ENCODE measurements at regions not wholly inside any gene's neighbourhood (a gene's known extent, or its start where the extent isn't known, plus 50 kb on each side); places are given as distances from the start of the nearest gene placed in this dataset.

DNA sequence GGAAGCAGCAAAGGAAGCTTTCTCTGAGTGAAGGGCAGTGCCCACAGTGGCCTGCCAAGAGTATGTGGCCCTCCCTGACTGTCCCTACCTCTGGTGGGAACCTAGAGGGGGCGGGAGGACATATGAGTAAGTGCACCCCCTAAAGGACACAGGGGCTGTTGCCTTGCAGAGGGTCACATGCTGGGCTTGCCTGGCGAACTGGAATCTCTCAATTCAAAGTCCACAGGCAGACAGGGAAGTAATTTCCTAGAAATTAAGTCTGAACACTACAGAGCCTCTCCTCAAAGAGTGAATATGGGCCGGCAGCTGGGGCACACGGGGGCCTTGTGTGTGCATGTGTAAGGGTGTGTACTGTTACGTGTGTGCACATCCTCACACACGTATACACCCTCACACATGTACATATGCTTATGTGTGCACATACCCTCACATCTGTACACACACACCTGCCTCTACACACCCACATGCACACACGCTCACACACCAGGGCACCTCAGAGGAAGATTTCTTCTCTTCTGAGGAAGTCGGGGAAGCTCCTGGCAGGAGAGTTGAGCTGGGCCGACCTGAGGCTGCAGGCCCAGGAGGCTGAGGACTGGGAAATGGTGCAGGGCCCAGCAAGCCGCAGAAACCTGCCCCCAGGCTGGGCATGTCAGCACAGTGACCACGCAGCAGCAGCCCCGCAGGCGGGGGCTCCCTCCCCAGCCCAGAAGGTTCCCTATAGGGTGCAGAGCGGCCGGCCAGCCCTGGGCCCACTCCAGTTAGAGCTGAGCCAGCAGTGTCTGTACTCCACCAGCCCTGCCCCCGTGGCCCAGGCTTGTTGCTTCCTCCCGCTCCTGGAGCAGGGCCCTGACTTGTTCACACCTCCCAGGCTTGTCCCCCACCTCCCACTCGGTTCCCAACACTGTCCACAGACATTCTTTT is 77.4 kb upstream of the TAF1B start:
- Histone ChIP-seq H3K4me1 (ENCODE audit: control insufficient read depth in 3 of 3, insufficient read depth in 2 of 3, low read depth in 1 of 3, low read length in 2 of 3) (peaks cover 0 to 76% (median 2%) of the 10 kb centered on the region in 3 donors), H3K36me3 (ENCODE audit: control insufficient read depth in 3 of 3, insufficient read depth in 2 of 3, low read depth in 1 of 3, low read length in 3 of 3) (no peaks in the 10 kb centered on the region), H3K9me3 (ENCODE audit: control insufficient read depth in 2 of 2, insufficient read depth in 1 of 2, low read depth in 1 of 2, low read length in 1 of 2) (no peaks in the 10 kb centered on the region), H3K27ac (ENCODE audit: low read depth in 1 of 3, low read length in 2 of 3) (peak overlapping the region in 2 of 3 donors; percentile 67 to 95), H3K4me3 (ENCODE audit: low read depth in 1 of 3, low read length in 3 of 3) (no peak overlapping the region), H3K27me3 (ENCODE audit: control insufficient read depth in 3 of 3, insufficient read depth in 3 of 3, low read length in 3 of 3) (no peaks in the 10 kb centered on the region)
- WGBS, 3 donors: 63 to 76% (median 65%) methylated on average over 17 to 18 of the region's 18 CpGs
- no peak for FAIRE-seq
- no peak for DNase-seq

DNA sequence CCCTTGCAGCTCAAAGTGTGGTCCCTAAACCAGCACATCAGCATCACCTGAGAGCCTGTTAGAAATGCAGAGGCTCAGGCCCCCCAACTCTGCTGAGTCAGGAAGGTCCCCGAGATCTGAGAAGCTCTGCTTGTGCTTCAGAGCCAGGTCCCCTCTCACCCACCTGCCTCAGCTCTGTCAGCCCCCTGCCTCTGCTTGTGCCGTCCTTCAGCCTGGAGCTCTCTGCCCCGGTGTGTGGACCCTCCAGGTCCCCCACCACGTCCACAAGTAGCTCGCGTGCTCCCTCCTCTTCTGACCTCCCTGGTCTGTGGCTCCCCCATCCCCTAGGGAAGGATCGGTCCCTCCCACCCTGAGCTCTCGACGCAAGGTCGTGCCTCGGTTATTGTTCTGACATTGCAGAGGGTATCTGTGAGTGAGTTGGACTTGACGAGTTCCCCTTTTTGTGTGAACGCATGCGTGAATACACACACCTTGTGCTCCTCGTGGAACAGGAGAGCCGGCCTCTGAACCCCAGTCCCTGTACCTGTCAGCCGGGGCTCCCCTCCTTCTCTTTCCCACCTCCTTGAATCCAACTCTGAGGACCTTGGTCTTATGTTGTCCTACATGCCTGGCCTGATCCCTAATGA is 75.5 kb upstream of the TAF1B start:
- Histone ChIP-seq H3K4me1 (ENCODE audit: control insufficient read depth in 3 of 3, insufficient read depth in 2 of 3, low read depth in 1 of 3, low read length in 2 of 3) (peaks cover 0 to 82% (median 2%) of the 10 kb centered on the region in 3 donors), H3K27me3 (ENCODE audit: control insufficient read depth in 3 of 3, insufficient read depth in 3 of 3, low read length in 3 of 3) (no peaks in the 10 kb centered on the region), H3K27ac (ENCODE audit: low read depth in 1 of 3, low read length in 2 of 3) (peak overlapping the region in 1 of 3 donors; percentile 95), H3K36me3 (ENCODE audit: control insufficient read depth in 3 of 3, insufficient read depth in 2 of 3, low read depth in 1 of 3, low read length in 3 of 3) (no peaks in the 10 kb centered on the region), H3K9me3 (ENCODE audit: control insufficient read depth in 2 of 2, insufficient read depth in 1 of 2, low read depth in 1 of 2, low read length in 1 of 2) (no peaks in the 10 kb centered on the region), H3K4me3 (ENCODE audit: low read depth in 1 of 3, low read length in 3 of 3) (no peak overlapping the region)
- no peak for FAIRE-seq
- DNase-seq: no peak
- WGBS, 3 donors: 54 to 79% (median 62%) methylated on average over 17 of the region's 17 CpGs

DNA sequence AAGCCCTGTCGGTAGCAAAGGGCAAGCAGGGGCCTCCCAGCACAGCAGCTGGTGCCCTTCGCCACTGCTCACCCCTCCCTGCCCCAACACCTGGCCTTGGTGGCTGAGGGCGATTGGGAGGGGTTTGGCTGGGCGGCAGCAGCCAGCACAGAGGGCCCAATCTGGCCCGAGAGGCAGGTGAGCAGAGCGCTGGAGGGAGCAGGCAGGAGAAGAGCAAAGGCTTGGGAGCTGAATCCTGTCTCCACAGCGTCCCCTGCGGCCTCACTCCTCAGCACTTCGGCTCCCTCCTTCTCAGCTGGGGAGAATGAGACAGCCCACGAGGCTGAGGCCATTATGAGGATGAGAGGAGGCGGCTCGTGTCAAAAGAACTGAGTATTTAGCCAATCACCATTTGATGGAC is 74.9 kb upstream of the TAF1B start:
- Histone ChIP-seq H3K9me3 (ENCODE audit: control insufficient read depth in 2 of 2, insufficient read depth in 1 of 2, low read depth in 1 of 2, low read length in 1 of 2) (no peaks in the 10 kb centered on the region), H3K36me3 (ENCODE audit: control insufficient read depth in 3 of 3, insufficient read depth in 2 of 3, low read depth in 1 of 3, low read length in 3 of 3) (no peaks in the 10 kb centered on the region), H3K4me1 (ENCODE audit: control insufficient read depth in 3 of 3, insufficient read depth in 2 of 3, low read depth in 1 of 3, low read length in 2 of 3) (peaks cover 0 to 80% (median 2%) of the 10 kb centered on the region in 3 donors), H3K27me3 (ENCODE audit: control insufficient read depth in 3 of 3, insufficient read depth in 3 of 3, low read length in 3 of 3) (no peaks in the 10 kb centered on the region), H3K4me3 (ENCODE audit: low read depth in 1 of 3, low read length in 3 of 3) (no peak overlapping the region), H3K27ac (ENCODE audit: low read depth in 1 of 3, low read length in 2 of 3) (peak overlapping the region in 1 of 3 donors; percentile 95)
- WGBS, 3 donors: 13 to 56% (median 29%) methylated on average over 12 of the region's 12 CpGs
- no peak for FAIRE-seq
- DNase-seq: peak; percentile 68 to 83

DNA sequence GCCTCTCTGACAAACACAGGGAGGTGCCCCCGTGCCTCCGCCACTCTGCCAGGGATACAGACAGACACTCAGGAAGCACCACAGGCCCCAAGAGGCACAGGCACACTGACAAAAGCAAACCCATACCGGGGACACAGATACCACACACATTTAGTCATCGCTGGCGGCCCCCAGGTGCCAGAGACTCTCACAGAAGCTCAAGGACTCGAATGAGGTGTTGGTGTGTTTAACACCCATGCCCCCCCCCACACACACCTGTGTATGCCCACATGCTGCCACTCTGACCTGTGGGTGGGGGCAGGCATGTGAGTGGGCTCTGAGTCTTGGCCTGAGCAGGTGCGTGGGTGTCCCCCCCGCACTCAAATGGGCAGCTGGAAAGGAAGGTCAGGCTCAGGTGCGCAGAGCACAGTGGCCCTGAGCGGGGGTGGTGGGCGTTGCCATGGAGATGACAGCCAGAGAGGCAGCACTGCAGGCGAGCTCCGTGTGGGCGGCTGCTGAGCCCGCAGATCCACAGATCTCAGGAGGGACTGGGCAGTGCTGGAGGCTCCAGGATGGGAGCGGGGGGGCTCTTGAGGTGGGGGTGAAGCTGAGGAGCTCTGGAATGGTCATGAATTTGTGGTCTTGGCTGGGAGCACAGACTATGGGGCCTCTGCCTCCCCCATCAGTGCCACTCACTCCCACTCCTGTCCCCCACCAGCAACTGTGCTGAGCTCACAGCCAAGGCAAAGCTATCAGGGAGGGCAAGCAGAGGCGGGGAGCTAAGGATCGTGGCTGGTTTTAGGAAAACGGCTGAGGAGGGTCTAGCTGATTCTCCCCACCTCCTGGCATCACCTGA is 73.9 kb upstream of the TAF1B start:
- FAIRE-seq (no peak), DNase-seq (no peak)
- no peaks in the 10 kb centered on the region for H3K9me3 ChIP-seq (ENCODE audit: control insufficient read depth in 2 of 2, insufficient read depth in 1 of 2, low read depth in 1 of 2, low read length in 1 of 2)
- peaks cover 0 to 80% (median 2%) of the 10 kb centered on the region in 3 donors for H3K4me1 ChIP-seq (ENCODE audit: control insufficient read depth in 3 of 3, insufficient read depth in 2 of 3, low read depth in 1 of 3, low read length in 2 of 3)
- H3K4me3 ChIP-seq (ENCODE audit: low read depth in 1 of 3, low read length in 3 of 3): no peak overlapping the region
- no peak overlapping the region for H3K27ac ChIP-seq (ENCODE audit: low read depth in 1 of 3, low read length in 2 of 3)
- 61 to 72% (median 65%) methylated on average over 19 of the region's 19 CpGs for WGBS, 3 donors
- no peaks in the 10 kb centered on the region for H3K27me3 ChIP-seq (ENCODE audit: control insufficient read depth in 3 of 3, insufficient read depth in 3 of 3, low read length in 3 of 3)
- H3K36me3 ChIP-seq (ENCODE audit: control insufficient read depth in 3 of 3, insufficient read depth in 2 of 3, low read depth in 1 of 3, low read length in 3 of 3): no peaks in the 10 kb centered on the region

DNA sequence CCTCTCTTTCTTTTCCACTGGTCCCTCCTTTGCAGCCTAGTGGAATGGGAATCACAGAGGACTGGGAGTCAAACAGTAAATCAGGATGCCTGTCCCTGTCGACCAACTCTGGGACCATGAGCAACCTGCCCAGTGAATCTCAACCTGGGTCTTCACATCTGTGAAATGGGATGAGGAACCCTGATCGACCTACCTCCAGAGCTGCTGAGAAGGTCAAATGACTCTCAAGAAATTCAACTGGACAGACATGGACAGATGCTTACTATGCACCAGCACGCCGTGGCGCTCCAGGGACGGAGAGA is 73.3 kb upstream of the TAF1B start:
- Histone ChIP-seq H3K27me3 (ENCODE audit: control insufficient read depth in 3 of 3, insufficient read depth in 3 of 3, low read length in 3 of 3) (no peaks in the 10 kb centered on the region), H3K4me1 (ENCODE audit: control insufficient read depth in 3 of 3, insufficient read depth in 2 of 3, low read depth in 1 of 3, low read length in 2 of 3) (peaks cover 0 to 74% (median 2%) of the 10 kb centered on the region in 3 donors), H3K27ac (ENCODE audit: low read depth in 1 of 3, low read length in 2 of 3) (no peak overlapping the region), H3K9me3 (ENCODE audit: control insufficient read depth in 2 of 2, insufficient read depth in 1 of 2, low read depth in 1 of 2, low read length in 1 of 2) (no peaks in the 10 kb centered on the region), H3K4me3 (ENCODE audit: low read depth in 1 of 3, low read length in 3 of 3) (no peak overlapping the region), H3K36me3 (ENCODE audit: control insufficient read depth in 3 of 3, insufficient read depth in 2 of 3, low read depth in 1 of 3, low read length in 3 of 3) (no peaks in the 10 kb centered on the region)
- 61 to 68% (median 65%) methylated on average over 6 of the region's 6 CpGs for WGBS, 3 donors
- no peak for FAIRE-seq
- no peak for DNase-seq

DNA sequence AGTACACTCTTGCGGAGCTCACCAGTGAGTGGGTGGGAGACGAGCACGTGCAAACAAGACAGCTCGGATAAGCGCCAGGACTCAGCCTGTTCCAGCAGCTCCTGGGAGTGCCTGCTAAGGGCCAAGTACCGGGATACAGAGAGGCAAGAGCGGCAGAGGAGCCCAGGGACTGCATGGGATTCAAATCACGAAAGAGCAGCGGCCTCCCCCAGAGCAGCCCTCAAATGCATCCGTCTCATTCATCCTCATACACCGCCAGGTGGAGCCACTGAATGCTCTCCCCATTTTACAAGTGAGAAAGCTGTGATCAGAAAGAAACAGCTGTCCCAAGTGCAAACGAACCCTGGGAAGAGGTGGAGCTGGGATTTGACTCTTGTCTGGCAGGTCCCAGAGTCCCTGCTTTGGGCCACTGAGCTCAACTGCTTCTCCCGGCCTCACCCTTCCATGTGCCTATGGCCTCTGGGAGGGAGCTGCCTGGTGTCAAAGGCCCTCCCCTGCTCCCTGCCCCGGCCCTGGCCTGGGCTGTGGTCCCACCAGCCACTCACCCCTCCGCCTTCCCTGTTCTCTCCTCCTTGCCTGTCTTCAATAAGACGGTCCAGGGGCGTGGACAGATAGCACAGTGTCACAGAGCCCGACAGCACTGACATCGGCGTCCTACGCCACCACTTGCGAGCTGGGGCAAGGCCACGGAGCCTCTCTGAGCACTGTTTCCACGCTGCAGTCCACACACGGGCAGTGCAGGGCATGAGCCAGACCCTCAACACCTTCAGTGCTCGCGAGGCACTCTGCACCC is 72.8 kb upstream of the TAF1B start:
- Histone ChIP-seq H3K27ac (ENCODE audit: low read depth in 1 of 3, low read length in 2 of 3) (no peak overlapping the region), H3K4me3 (ENCODE audit: low read depth in 1 of 3, low read length in 3 of 3) (no peak overlapping the region), H3K9me3 (ENCODE audit: control insufficient read depth in 2 of 2, insufficient read depth in 1 of 2, low read depth in 1 of 2, low read length in 1 of 2) (no peaks in the 10 kb centered on the region), H3K4me1 (ENCODE audit: control insufficient read depth in 3 of 3, insufficient read depth in 2 of 3, low read depth in 1 of 3, low read length in 2 of 3) (peaks cover 0 to 69% (median 2%) of the 10 kb centered on the region in 3 donors), H3K27me3 (ENCODE audit: control insufficient read depth in 3 of 3, insufficient read depth in 3 of 3, low read length in 3 of 3) (no peaks in the 10 kb centered on the region), H3K36me3 (ENCODE audit: control insufficient read depth in 3 of 3, insufficient read depth in 2 of 3, low read depth in 1 of 3, low read length in 3 of 3) (no peaks in the 10 kb centered on the region)
- 58 to 62% (median 59%) methylated on average over 27 of the region's 27 CpGs for WGBS, 3 donors
- DNase-seq (peak; percentile 79 to 85), FAIRE-seq (no peak)

DNA sequence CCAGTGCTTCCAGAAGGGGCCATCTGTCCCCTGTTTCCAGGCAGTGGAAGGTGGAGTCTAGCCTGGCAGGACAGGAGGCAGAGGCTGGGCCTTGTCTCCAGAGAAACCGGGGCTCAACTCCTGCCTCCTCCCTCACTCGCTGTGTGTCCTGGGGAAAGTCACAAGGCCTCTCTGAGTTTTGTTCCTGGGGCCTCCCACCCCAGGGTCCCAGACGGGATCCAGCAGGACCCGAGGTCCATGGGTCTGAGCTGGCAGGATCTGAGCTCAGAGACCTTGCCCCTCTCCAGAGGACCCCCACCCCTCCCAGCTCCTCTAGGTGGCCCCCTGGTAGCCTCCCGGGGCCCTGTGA is 72.2 kb upstream of the TAF1B start:
- Histone ChIP-seq H3K4me3 (ENCODE audit: low read depth in 1 of 3, low read length in 3 of 3) (no peak overlapping the region), H3K36me3 (ENCODE audit: control insufficient read depth in 3 of 3, insufficient read depth in 2 of 3, low read depth in 1 of 3, low read length in 3 of 3) (no peaks in the 10 kb centered on the region), H3K4me1 (ENCODE audit: control insufficient read depth in 3 of 3, insufficient read depth in 2 of 3, low read depth in 1 of 3, low read length in 2 of 3) (peaks cover 0 to 64% (median 2%) of the 10 kb centered on the region in 3 donors), H3K27me3 (ENCODE audit: control insufficient read depth in 3 of 3, insufficient read depth in 3 of 3, low read length in 3 of 3) (no peaks in the 10 kb centered on the region), H3K9me3 (ENCODE audit: control insufficient read depth in 2 of 2, insufficient read depth in 1 of 2, low read depth in 1 of 2, low read length in 1 of 2) (no peaks in the 10 kb centered on the region), H3K27ac (ENCODE audit: low read depth in 1 of 3, low read length in 2 of 3) (no peak overlapping the region)
- 76 to 84% (median 80%) methylated on average over 4 to 5 of the region's 5 CpGs for WGBS, 3 donors
- FAIRE-seq (no peak), DNase-seq (no peak)
